Type B pancreatic cell (in vitro differentiated cells): ENCODE measurements at regions not wholly inside any gene's neighbourhood (a gene's known extent, or its start where the extent isn't known, plus 50 kb on each side); places are given as distances from the start of the nearest gene placed in this dataset.

Experiments used
- DNase-seq: peaks from one replicate; pipeline ENCODE4 v3.0.0; 2021; ENCODE audit warnings: mixed read lengths; ENCODE audit not compliant: unreplicated experiment; ENCODE audit errors: extremely low spot score
- H3K27ac Mint-ChIP-seq: 2 replicates; pipeline ENCODE4 v1.8.0; 2021; ENCODE audit warnings: mild to moderate bottlenecking, mixed read lengths
- H3K27me3 Mint-ChIP-seq: 2 replicates; pipeline ENCODE4 v1.8.0; 2021; ENCODE audit warnings: mixed read lengths
- H3K36me3 Mint-ChIP-seq: 2 replicates; pipeline ENCODE4 v1.8.0; 2021; ENCODE audit warnings: mixed read lengths
- H3K4me1 Mint-ChIP-seq: one replicate; pipeline ENCODE4 v1.8.0; 2021; ENCODE audit warnings: mixed read lengths; ENCODE audit not compliant: unreplicated experiment
- H3K4me3 Mint-ChIP-seq: 2 replicates; pipeline ENCODE4 v1.8.0; 2021; ENCODE audit warnings: mild to moderate bottlenecking, mixed read lengths
- H3K9me3 Mint-ChIP-seq: 2 replicates; pipeline ENCODE4 v1.8.0; 2021; ENCODE audit warnings: mixed read lengths
- CTCF ChIP-seq: fragments of 200-600 bp; sonication (generic); conservative IDR thresholded peaks from 2 replicates; pipeline ENCODE4 v1.5.0; 2021; ENCODE audit warnings: antibody characterized with exemption, mild to moderate bottlenecking

GRCh38 chr6:87840324-87840723 lies 138.3 kb upstream of the AKIRIN2 start:
- Mint-ChIP-seq H3K9me3 (no peaks in the 10 kb centered on the region), H3K4me1 (no peaks in the 10 kb centered on the region), H3K36me3 (no peaks in the 10 kb centered on the region), H3K4me3 (no peak overlapping the region), H3K27me3 (peaks cover 3% of the 10 kb centered on the region), H3K27ac (no peak overlapping the region)
- TF ChIP-seq CTCF, result no peak
- DNase-seq, result no peak

GRCh38 chr6:87837876-87838275 lies 135.8 kb upstream of the AKIRIN2 start:
- Mint-ChIP-seq H3K36me3 (no peaks in the 10 kb centered on the region), H3K27me3 (peaks cover 3% of the 10 kb centered on the region), H3K27ac (no peak overlapping the region), H3K9me3 (no peaks in the 10 kb centered on the region), H3K4me1 (no peaks in the 10 kb centered on the region), H3K4me3 (no peak overlapping the region)
- no peak for TF ChIP-seq CTCF
- DNase-seq, result no peak

GRCh38 chr6:87837444-87837843 lies 135.4 kb upstream of the AKIRIN2 start:
- no peak overlapping the region for H3K27ac Mint-ChIP-seq
- no peak for TF ChIP-seq CTCF
- H3K9me3 Mint-ChIP-seq, result no peaks in the 10 kb centered on the region
- H3K4me3 Mint-ChIP-seq, result no peak overlapping the region
- peaks cover 3% of the 10 kb centered on the region for H3K27me3 Mint-ChIP-seq
- no peaks in the 10 kb centered on the region for H3K4me1 Mint-ChIP-seq
- H3K36me3 Mint-ChIP-seq, result no peaks in the 10 kb centered on the region
- no peak for DNase-seq

GRCh38 chr6:87832025-87832825 lies 130.2 kb upstream of the AKIRIN2 start:
- peaks cover 5% of the 10 kb centered on the region for H3K4me1 Mint-ChIP-seq
- peak; percentile 65 for TF ChIP-seq CTCF
- H3K4me3 Mint-ChIP-seq, result peak overlapping the region; percentile 58

GRCh38 chr6:87830907-87831306 lies 128.9 kb upstream of the AKIRIN2 start:
- H3K9me3 Mint-ChIP-seq, result no peaks in the 10 kb centered on the region
- DNase-seq, result no peak
- H3K4me1 Mint-ChIP-seq, result peaks cover 10% of the 10 kb centered on the region
- no peak overlapping the region for H3K4me3 Mint-ChIP-seq
- peaks cover 4% of the 10 kb centered on the region for H3K27me3 Mint-ChIP-seq
- H3K27ac Mint-ChIP-seq, result no peak overlapping the region
- no peak for TF ChIP-seq CTCF
- no peaks in the 10 kb centered on the region for H3K36me3 Mint-ChIP-seq

More at GRCh38 chr6:87832025-87832825, 130.2 kb upstream of the AKIRIN2 start:
- no peaks in the 10 kb centered on the region for H3K36me3 Mint-ChIP-seq
- peaks cover 4% of the 10 kb centered on the region for H3K27me3 Mint-ChIP-seq
- no peak for DNase-seq
- H3K9me3 Mint-ChIP-seq, result no peaks in the 10 kb centered on the region
- H3K27ac Mint-ChIP-seq, result no peak overlapping the region
